Immature natural killer cell (primary cell): ENCODE measurements at regions not wholly inside any gene's neighbourhood (a gene's known extent, or its start where the extent isn't known, plus 50 kb on each side); places are given as distances from the start of the nearest gene placed in this dataset.

Experiments
- DNase-seq, 3 donors: peaks; one replicate each; pipeline ENCODE4 v3.0.0; 2022; ENCODE audit warnings: mixed read lengths in 1 of 3
- H3K27ac Mint-ChIP-seq, 6 donors: one replicate each; pipeline ENCODE4 v1.8.0; 2020; ENCODE audit warnings: mixed read lengths in 6 of 6, mild to moderate bottlenecking in 5 of 6, inconsistent platforms in 4 of 6, moderate library complexity in 3 of 6
- H3K27me3 Mint-ChIP-seq, 3 donors: one replicate each; pipeline ENCODE4 v1.8.0; 2020 to 2021; ENCODE audit warnings: low read depth in 3 of 3, mild to moderate bottlenecking in 3 of 3, mixed read lengths in 3 of 3, moderate library complexity in 3 of 3, inconsistent platforms in 1 of 3
- H3K36me3 Mint-ChIP-seq, 3 donors: one replicate each; pipeline ENCODE4 v1.8.0; 2020; ENCODE audit warnings: mixed read lengths in 3 of 3, inconsistent platforms in 2 of 3, mild to moderate bottlenecking in 2 of 3
- H3K4me1 Mint-ChIP-seq, 2 donors: one replicate each; pipeline ENCODE4 v1.8.0; 2020; ENCODE audit warnings: inconsistent platforms in 2 of 2, mild to moderate bottlenecking in 2 of 2, mixed read lengths in 2 of 2, moderate library complexity in 1 of 2
- H3K4me3 Mint-ChIP-seq, 5 donors: one replicate each; pipeline ENCODE4 v1.8.0; 2020; ENCODE audit warnings: mild to moderate bottlenecking in 5 of 5, mixed read lengths in 5 of 5, inconsistent platforms in 3 of 5, moderate library complexity in 3 of 5
- H3K9me3 Mint-ChIP-seq, 6 donors: one replicate each; pipeline ENCODE4 v1.8.0; 2020; ENCODE audit warnings: mild to moderate bottlenecking in 6 of 6, mixed read lengths in 6 of 6, inconsistent platforms in 4 of 6, moderate library complexity in 3 of 6

- Mint-ChIP-seq H3K27ac (no peak overlapping the region), H3K4me3 (no peak overlapping the region), H3K4me1 (no peaks in the 10 kb centered on the region), H3K27me3 (peaks cover 0 to 1% (median 0%) of the 10 kb centered on the region in 3 donors), H3K9me3 (peaks cover 3 to 32% (median 14%) of the 10 kb centered on the region in 6 donors), H3K36me3 (no peaks in the 10 kb centered on the region)
- DNase-seq: no peak
Observed at GRCh38 chr3:65202395-65202794, 514.6 kb upstream of the ADAMTS9 start.

- Mint-ChIP-seq H3K4me3 (no peak overlapping the region), H3K4me1 (no peaks in the 10 kb centered on the region), H3K9me3 (peaks cover 3 to 32% (median 14%) of the 10 kb centered on the region in 6 donors), H3K27ac (no peak overlapping the region), H3K36me3 (no peaks in the 10 kb centered on the region), H3K27me3 (peaks cover 0 to 1% (median 0%) of the 10 kb centered on the region in 3 donors)
- no peak for DNase-seq
Observed at GRCh38 chr3:65201926-65202325, 514.1 kb upstream of the ADAMTS9 start.

- no peaks in the 10 kb centered on the region for H3K4me1 Mint-ChIP-seq
- no peaks in the 10 kb centered on the region for H3K36me3 Mint-ChIP-seq
- H3K27me3 Mint-ChIP-seq: peaks cover 0 to 1% (median 0%) of the 10 kb centered on the region in 3 donors
- no peak overlapping the region for H3K4me3 Mint-ChIP-seq
- H3K9me3 Mint-ChIP-seq: peaks cover 3 to 31% (median 14%) of the 10 kb centered on the region in 6 donors
- no peak for DNase-seq
- no peak overlapping the region for H3K27ac Mint-ChIP-seq
Observed at GRCh38 chr3:65200310-65200970, 512.6 kb upstream of the ADAMTS9 start.

GRCh38 chr3:65196663-65197062 is 508.9 kb upstream of the ADAMTS9 start:
- peaks cover 0 to 2% (median 1%) of the 10 kb centered on the region in 3 donors for H3K27me3 Mint-ChIP-seq
- H3K36me3 Mint-ChIP-seq: no peaks in the 10 kb centered on the region
- H3K9me3 Mint-ChIP-seq: peaks cover 2 to 31% (median 6%) of the 10 kb centered on the region in 6 donors
- no peak overlapping the region for H3K27ac Mint-ChIP-seq
- DNase-seq: no peak
- no peak overlapping the region for H3K4me3 Mint-ChIP-seq
- no peaks in the 10 kb centered on the region for H3K4me1 Mint-ChIP-seq

- Mint-ChIP-seq H3K27me3 (peaks cover 0 to 2% (median 1%) of the 10 kb centered on the region in 3 donors), H3K9me3 (peaks cover 4 to 25% (median 12%) of the 10 kb centered on the region in 6 donors), H3K27ac (no peak overlapping the region), H3K4me3 (no peak overlapping the region), H3K4me1 (no peaks in the 10 kb centered on the region), H3K36me3 (no peaks in the 10 kb centered on the region)
- no peak for DNase-seq
Observed at GRCh38 chr3:65195211-65196006, 507.6 kb upstream of the ADAMTS9 start.

GRCh38 chr3:65194744-65195143 is 506.9 kb upstream of the ADAMTS9 start:
- H3K36me3 Mint-ChIP-seq: no peaks in the 10 kb centered on the region
- no peaks in the 10 kb centered on the region for H3K4me1 Mint-ChIP-seq
- peaks cover 10 to 29% (median 15%) of the 10 kb centered on the region in 6 donors for H3K9me3 Mint-ChIP-seq
- no peak overlapping the region for H3K27ac Mint-ChIP-seq
- no peak for DNase-seq
- peaks cover 0 to 2% (median 1%) of the 10 kb centered on the region in 3 donors for H3K27me3 Mint-ChIP-seq
- H3K4me3 Mint-ChIP-seq: no peak overlapping the region

- H3K9me3 Mint-ChIP-seq: peaks cover 10 to 29% (median 16%) of the 10 kb centered on the region in 6 donors
- no peak overlapping the region for H3K4me3 Mint-ChIP-seq
- no peaks in the 10 kb centered on the region for H3K4me1 Mint-ChIP-seq
- H3K27me3 Mint-ChIP-seq: peaks cover 0 to 2% (median 1%) of the 10 kb centered on the region in 3 donors
- H3K36me3 Mint-ChIP-seq: no peaks in the 10 kb centered on the region
- no peak for DNase-seq
- no peak overlapping the region for H3K27ac Mint-ChIP-seq
Observed at GRCh38 chr3:65194047-65194714, 506.4 kb upstream of the ADAMTS9 start.

- Mint-ChIP-seq H3K27me3 (peaks cover 0 to 2% (median 1%) of the 10 kb centered on the region in 3 donors), H3K4me1 (no peaks in the 10 kb centered on the region), H3K36me3 (no peaks in the 10 kb centered on the region), H3K9me3 (peaks cover 7 to 29% (median 16%) of the 10 kb centered on the region in 6 donors), H3K27ac (no peak overlapping the region), H3K4me3 (no peak overlapping the region)
- no peak for DNase-seq
Observed at GRCh38 chr3:65193531-65193930, 505.7 kb upstream of the ADAMTS9 start.

- DNase-seq: no peak
- Mint-ChIP-seq H3K36me3 (no peaks in the 10 kb centered on the region), H3K4me1 (no peaks in the 10 kb centered on the region), H3K27ac (no peak overlapping the region), H3K9me3 (peaks cover 6 to 39% (median 19%) of the 10 kb centered on the region in 6 donors), H3K4me3 (no peak overlapping the region), H3K27me3 (peaks cover 0 to 2% (median 0%) of the 10 kb centered on the region in 3 donors)
Observed at GRCh38 chr3:65190111-65190510, 502.3 kb upstream of the ADAMTS9 start.

GRCh38 chr3:65186268-65186667 is 498.5 kb upstream of the ADAMTS9 start:
- Mint-ChIP-seq H3K27ac (no peak overlapping the region), H3K27me3 (no peaks in the 10 kb centered on the region), H3K9me3 (peaks cover 6 to 39% (median 24%) of the 10 kb centered on the region in 6 donors), H3K36me3 (no peaks in the 10 kb centered on the region), H3K4me3 (no peak overlapping the region), H3K4me1 (no peaks in the 10 kb centered on the region)
- no peak for DNase-seq

GRCh38 chr3:65182682-65183081 is 494.9 kb upstream of the ADAMTS9 start:
- Mint-ChIP-seq H3K27ac (no peak overlapping the region), H3K4me1 (no peaks in the 10 kb centered on the region), H3K36me3 (no peaks in the 10 kb centered on the region), H3K4me3 (no peak overlapping the region), H3K27me3 (no peaks in the 10 kb centered on the region), H3K9me3 (peaks cover 4 to 31% (median 12%) of the 10 kb centered on the region in 6 donors)
- no peak for DNase-seq

GRCh38 chr3:65182085-65182484 is 494.3 kb upstream of the ADAMTS9 start:
- Mint-ChIP-seq H3K4me3 (no peak overlapping the region), H3K27me3 (no peaks in the 10 kb centered on the region), H3K4me1 (no peaks in the 10 kb centered on the region), H3K27ac (no peak overlapping the region), H3K36me3 (no peaks in the 10 kb centered on the region), H3K9me3 (peaks cover 4 to 33% (median 12%) of the 10 kb centered on the region in 6 donors)
- DNase-seq: no peak

GRCh38 chr3:65181391-65181871 is 493.6 kb upstream of the ADAMTS9 start:
- Mint-ChIP-seq H3K4me1 (no peaks in the 10 kb centered on the region), H3K4me3 (no peak overlapping the region), H3K36me3 (no peaks in the 10 kb centered on the region), H3K27me3 (no peaks in the 10 kb centered on the region), H3K27ac (no peak overlapping the region), H3K9me3 (peaks cover 4 to 33% (median 11%) of the 10 kb centered on the region in 6 donors)
- DNase-seq: no peak

- H3K27ac Mint-ChIP-seq: no peak overlapping the region
Observed at GRCh38 chr3:65178703-65179102, 490.9 kb upstream of the ADAMTS9 start.

More at GRCh38 chr3:65178703-65179102, 490.9 kb upstream of the ADAMTS9 start:
- no peaks in the 10 kb centered on the region for H3K36me3 Mint-ChIP-seq
- no peak overlapping the region for H3K4me3 Mint-ChIP-seq
- H3K4me1 Mint-ChIP-seq: no peaks in the 10 kb centered on the region
- H3K9me3 Mint-ChIP-seq: peaks cover 0 to 25% (median 11%) of the 10 kb centered on the region in 6 donors
- no peak for DNase-seq
- H3K27me3 Mint-ChIP-seq: no peaks in the 10 kb centered on the region
